Thymus (tissue), 11 donors: ENCODE measurements at regions not wholly inside any gene's neighbourhood (a gene's known extent, or its start where the extent isn't known, plus 50 kb on each side); places are given as distances from the start of the nearest gene placed in this dataset.

Source experiments
- DNase-seq, 9 donors: peaks; one replicate each; pipeline ENCODE4 v3.0.0-alpha.2; 2013; ENCODE audit warnings: low spot score in 9 of 9, low read depth in 6 of 9, missing footprints in 1 of 9
- H3K27ac ChIP-seq, 2 donors: one replicate each; pipeline ENCODE4 v1.5.1; 2013; ENCODE audit warnings: control low read depth in 1 of 2, low read depth in 1 of 2, low read length in 1 of 2, mild to moderate bottlenecking in 1 of 2, moderate library complexity in 1 of 2
- H3K27me3 ChIP-seq, 2 donors: one replicate each; pipeline ENCODE4 v1.5.1; 2013; ENCODE audit warnings: low read length in 1 of 2; ENCODE audit not compliant: control insufficient read depth in 2 of 2, insufficient read depth in 1 of 2
- H3K36me3 ChIP-seq, 2 donors: one replicate each; pipeline ENCODE4 v1.5.1; 2013; ENCODE audit warnings: low read length in 1 of 2, mild to moderate bottlenecking in 1 of 2, moderate library complexity in 1 of 2; ENCODE audit not compliant: control insufficient read depth in 2 of 2, insufficient read depth in 2 of 2
- H3K4me1 ChIP-seq, 2 donors: one replicate each; pipeline ENCODE4 v1.5.1; 2013; ENCODE audit warnings: low read length in 2 of 2; ENCODE audit not compliant: control insufficient read depth in 2 of 2, insufficient read depth in 2 of 2
- H3K4me3 ChIP-seq, 2 donors: one replicate each; pipeline ENCODE4 v1.5.1; 2013; ENCODE audit warnings: low read length in 2 of 2, control low read depth in 1 of 2, mild to moderate bottlenecking in 1 of 2
- H3K9me3 ChIP-seq, 2 donors: one replicate each; pipeline ENCODE4 v1.5.1; 2013; ENCODE audit warnings: low read length in 1 of 2, mild to moderate bottlenecking in 1 of 2; ENCODE audit not compliant: control insufficient read depth in 2 of 2, insufficient read depth in 1 of 2
- WGBS: extraction: QIAGEN DNeasy Blood & Tissue Kit; methylation state at CpG from one replicate; pipeline ENCODE4 v1.1.7; 2013; 5-methylcytosine and 5-hydroxymethylcytosine counted together
- donor health status: healthy.

- no peak overlapping the region for H3K27ac ChIP-seq
- no peaks in the 10 kb centered on the region for H3K36me3 ChIP-seq
- H3K4me3 ChIP-seq: no peak overlapping the region
- H3K4me1 ChIP-seq: peaks cover 0 to 4% of the 10 kb centered on the region in 2 donors
- 97% methylated on average over 2 of the region's 2 CpGs for WGBS
- DNase-seq: no peak
- H3K27me3 ChIP-seq: no peaks in the 10 kb centered on the region
- H3K9me3 ChIP-seq: no peaks in the 10 kb centered on the region
Measured at GRCh38 chr6:21694168-21694567, 100.6 kb downstream of the SOX4 start.

- H3K4me3 ChIP-seq: no peak overlapping the region
- WGBS: 74% methylated on average over 3 of the region's 3 CpGs
- no peaks in the 10 kb centered on the region for H3K27me3 ChIP-seq
- peaks cover 4 to 8% of the 10 kb centered on the region in 2 donors for H3K4me1 ChIP-seq
- H3K27ac ChIP-seq: no peak overlapping the region
- H3K36me3 ChIP-seq: no peaks in the 10 kb centered on the region
- no peak for DNase-seq
- H3K9me3 ChIP-seq: no peaks in the 10 kb centered on the region
Measured at GRCh38 chr6:21707524-21708319, 114.2 kb downstream of the SOX4 start.

GRCh38 chr6:21708320-21708580 is 114.7 kb downstream of the SOX4 start:
- Histone ChIP-seq H3K9me3 (no peaks in the 10 kb centered on the region), H3K27me3 (no peaks in the 10 kb centered on the region), H3K4me1 (peaks cover 4 to 8% of the 10 kb centered on the region in 2 donors), H3K36me3 (no peaks in the 10 kb centered on the region), H3K4me3 (no peak overlapping the region), H3K27ac (no peak overlapping the region)
- DNase-seq: no peak

GRCh38 chr6:21710216-21710615 is 116.7 kb downstream of the SOX4 start:
- Histone ChIP-seq H3K9me3 (no peaks in the 10 kb centered on the region), H3K27me3 (no peaks in the 10 kb centered on the region), H3K4me3 (no peak overlapping the region), H3K27ac (no peak overlapping the region), H3K36me3 (no peaks in the 10 kb centered on the region), H3K4me1 (peaks cover 4 to 8% of the 10 kb centered on the region in 2 donors)
- peak in 1 of 9 donors; percentile 26 for DNase-seq
- whole genome bisulfite sequencing: 73% methylated on average over 1 of the region's 1 CpG

- no peak for DNase-seq
- H3K4me3 ChIP-seq: no peak overlapping the region
- 83% methylated on average over 7 of the region's 7 CpGs for WGBS
- H3K36me3 ChIP-seq: no peaks in the 10 kb centered on the region
- no peaks in the 10 kb centered on the region for H3K9me3 ChIP-seq
- no peaks in the 10 kb centered on the region for H3K27me3 ChIP-seq
- H3K27ac ChIP-seq: no peak overlapping the region
- peaks cover 4 to 8% of the 10 kb centered on the region in 2 donors for H3K4me1 ChIP-seq
Measured at GRCh38 chr6:21710908-21711627, 117.5 kb downstream of the SOX4 start.

- Histone ChIP-seq H3K9me3 (peaks cover 0 to 3% of the 10 kb centered on the region in 2 donors), H3K4me1 (peaks cover 4 to 8% of the 10 kb centered on the region in 2 donors), H3K27ac (no peak overlapping the region), H3K4me3 (no peak overlapping the region), H3K27me3 (no peaks in the 10 kb centered on the region), H3K36me3 (no peaks in the 10 kb centered on the region)
- no peak for DNase-seq
- WGBS: 96% methylated on average over 4 of the region's 4 CpGs
Measured at GRCh38 chr6:21712213-21712612, 118.7 kb downstream of the SOX4 start.

- 74% methylated on average over 2 of the region's 2 CpGs for WGBS
- Histone ChIP-seq H3K9me3 (peaks cover 0 to 3% of the 10 kb centered on the region in 2 donors), H3K4me3 (no peak overlapping the region), H3K36me3 (no peaks in the 10 kb centered on the region), H3K4me1 (peaks cover 4 to 8% of the 10 kb centered on the region in 2 donors), H3K27ac (no peak overlapping the region), H3K27me3 (no peaks in the 10 kb centered on the region)
- no peak for DNase-seq
Measured at GRCh38 chr6:21713481-21713880, 119.9 kb downstream of the SOX4 start.

- WGBS: 96% methylated on average over 5 of the region's 5 CpGs
- DNase-seq: no peak
- Histone ChIP-seq H3K4me3 (no peak overlapping the region), H3K4me1 (peaks cover 2 to 4% of the 10 kb centered on the region in 2 donors), H3K36me3 (no peaks in the 10 kb centered on the region), H3K27me3 (no peaks in the 10 kb centered on the region), H3K9me3 (peaks cover 0 to 10% of the 10 kb centered on the region in 2 donors), H3K27ac (no peak overlapping the region)
Measured at GRCh38 chr6:21715180-21715579, 121.6 kb downstream of the SOX4 start.

- 9% methylated on average over 12 of the region's 12 CpGs for WGBS
- Histone ChIP-seq H3K36me3 (no peaks in the 10 kb centered on the region), H3K27me3 (no peaks in the 10 kb centered on the region), H3K4me1 (peaks cover 2 to 14% of the 10 kb centered on the region in 2 donors), H3K9me3 (peaks cover 0 to 10% of the 10 kb centered on the region in 2 donors), H3K27ac (peak overlapping the region in 1 of 2 donors; percentile 37), H3K4me3 (no peak overlapping the region)
- peak in 6 of 9 donors; percentile 11 to 59 (median 28) for DNase-seq
Measured at GRCh38 chr6:21722510-21722909, 129.0 kb downstream of the SOX4 start.
